Mammary epithelial cell (primary cell): ENCODE measurements at regions not wholly inside any gene's neighbourhood (a gene's known extent, or its start where the extent isn't known, plus 50 kb on each side); places are given as distances from the start of the nearest gene placed in this dataset.
A peak's percentile ranks its signal among the peaks of the same experiment; 100 is the strongest.
"Not testable (repeated sequence)": the region's sequence is repeated elsewhere in the genome, so short reads cannot be mapped to it uniquely, and the experiment has no call there.

ENCODE experiments used
- EZH2 ChIP-seq: IDR thresholded peaks from 2 replicates; pipeline ENCODE4 v1.6.1; 2012; ENCODE audit warnings: low read length, inconsistent platforms, borderline replicate concordance
- TF ChIP-seq, protein P1 (sequence below), 2 donors: IDR thresholded peaks in 1 of 2; conservative IDR thresholded peaks in 1 of 2; 2 replicates each; pipeline ENCODE4 v1.5.1; 2011 to 2012; ENCODE audit warnings: inconsistent platforms in 2 of 2, low read length in 2 of 2, mild to moderate bottlenecking in 2 of 2, control low read depth in 1 of 2, low read depth in 1 of 2; ENCODE audit not compliant: insufficient read depth in 1 of 2; ENCODE audit errors: extremely low read depth in 1 of 2

DNA sequence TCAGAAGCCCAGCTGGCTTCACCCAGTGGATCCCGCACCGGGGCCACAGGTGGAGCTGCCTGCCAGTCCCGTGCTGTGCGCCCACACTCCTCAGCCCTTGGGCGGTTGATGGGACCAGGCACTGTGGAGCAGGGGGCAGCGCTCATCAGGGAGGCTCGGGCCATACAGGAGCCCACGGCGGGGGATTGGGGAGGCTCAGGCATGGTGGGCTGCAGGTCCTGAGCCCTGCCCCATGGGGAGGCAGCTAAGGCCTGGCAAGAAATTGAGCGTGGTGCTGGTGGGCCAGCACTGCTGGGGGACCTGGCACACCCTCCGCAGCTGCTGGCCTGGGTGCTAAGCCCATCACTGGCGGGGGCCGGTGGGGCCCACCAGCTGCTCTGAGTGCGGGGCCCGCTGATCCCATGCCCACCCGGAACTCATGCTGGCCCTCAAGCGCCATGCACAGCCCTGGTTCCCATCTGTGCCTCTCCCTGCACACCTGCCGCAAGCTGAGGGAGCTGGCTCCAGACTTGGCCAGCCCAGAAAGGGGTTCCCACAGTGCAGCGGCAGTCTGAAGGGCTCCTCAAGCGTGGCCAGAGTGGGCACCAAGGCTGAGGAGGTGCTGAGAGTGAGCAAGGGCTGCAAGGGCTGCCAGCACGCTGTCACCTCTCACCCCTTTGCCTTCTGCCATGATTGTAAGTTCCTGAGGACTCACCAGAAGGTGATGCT is 705.1 kb downstream of the STPG2 start:
- TF ChIP-seq, protein P1, sequence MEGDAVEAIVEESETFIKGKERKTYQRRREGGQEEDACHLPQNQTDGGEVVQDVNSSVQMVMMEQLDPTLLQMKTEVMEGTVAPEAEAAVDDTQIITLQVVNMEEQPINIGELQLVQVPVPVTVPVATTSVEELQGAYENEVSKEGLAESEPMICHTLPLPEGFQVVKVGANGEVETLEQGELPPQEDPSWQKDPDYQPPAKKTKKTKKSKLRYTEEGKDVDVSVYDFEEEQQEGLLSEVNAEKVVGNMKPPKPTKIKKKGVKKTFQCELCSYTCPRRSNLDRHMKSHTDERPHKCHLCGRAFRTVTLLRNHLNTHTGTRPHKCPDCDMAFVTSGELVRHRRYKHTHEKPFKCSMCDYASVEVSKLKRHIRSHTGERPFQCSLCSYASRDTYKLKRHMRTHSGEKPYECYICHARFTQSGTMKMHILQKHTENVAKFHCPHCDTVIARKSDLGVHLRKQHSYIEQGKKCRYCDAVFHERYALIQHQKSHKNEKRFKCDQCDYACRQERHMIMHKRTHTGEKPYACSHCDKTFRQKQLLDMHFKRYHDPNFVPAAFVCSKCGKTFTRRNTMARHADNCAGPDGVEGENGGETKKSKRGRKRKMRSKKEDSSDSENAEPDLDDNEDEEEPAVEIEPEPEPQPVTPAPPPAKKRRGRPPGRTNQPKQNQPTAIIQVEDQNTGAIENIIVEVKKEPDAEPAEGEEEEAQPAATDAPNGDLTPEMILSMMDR (conservative IDR thresholded peaks at IDR 0.05 in 1 of 2, IDR thresholded peaks at IDR 0.05 in 1 of 2; ENCODE audit: extremely low read depth in 1 of 2, insufficient read depth in 1 of 2, low read depth in 1 of 2, low read length in 2 of 2): peak in 1 of 2 donors; percentile 38
- not testable (repeated sequence) for TF ChIP-seq EZH2
